ENCODE measurements at regions not wholly inside any gene's neighbourhood (a gene's known extent, or its start where the extent isn't known, plus 50 kb on each side); places are given as distances from the start of the nearest gene placed in this dataset.
"Not testable (repeated sequence)": the region's sequence is repeated elsewhere in the genome, so short reads cannot be mapped to it uniquely, and the experiment has no call there.

GRCh38 chr2:17460371-17461086 is 57.7 kb downstream of the RAD51AP2 start:
- FAIRE-seq (no peak), DNase-seq (ENCODE audit: extremely low spot score, insufficient read length, low read depth) (no peak)

GRCh38 chr2:17455343-17455742 is 62.9 kb downstream of the RAD51AP2 start:
- FAIRE-seq (no peak), DNase-seq (ENCODE audit: extremely low spot score, insufficient read length, low read depth) (no peak)

- DNase-seq (ENCODE audit: extremely low spot score, insufficient read length, low read depth); FAIRE-seq: not testable (repeated sequence)
Observed at GRCh38 chr2:17446191-17446590, 72.0 kb downstream of the RAD51AP2 start.

- FAIRE-seq = no peak
- no peak for DNase-seq (ENCODE audit: extremely low spot score, insufficient read length, low read depth)
Observed at GRCh38 chr2:17445744-17446143, 72.5 kb downstream of the RAD51AP2 start.

GRCh38 chr2:17442334-17442733 is 75.9 kb downstream of the RAD51AP2 start:
- DNase-seq (ENCODE audit: extremely low spot score, insufficient read length, low read depth) (no peak), FAIRE-seq (no peak)

GRCh38 chr2:17441790-17442189 is 76.5 kb downstream of the RAD51AP2 start:
- no peak for FAIRE-seq
- DNase-seq (ENCODE audit: extremely low spot score, insufficient read length, low read depth) = no peak

GRCh38 chr2:17441055-17441771 is 77.0 kb downstream of the RAD51AP2 start:
- FAIRE-seq = no peak

GRCh38 chr2:17430326-17430725 is 87.9 kb downstream of the RAD51AP2 start:
- FAIRE-seq (no peak), DNase-seq (ENCODE audit: extremely low spot score, insufficient read length, low read depth) (no peak)

More at GRCh38 chr2:17441055-17441771, 77.0 kb downstream of the RAD51AP2 start:
- no peak for DNase-seq (ENCODE audit: extremely low spot score, insufficient read length, low read depth)

GRCh38 chr2:17429130-17429529 is 89.1 kb downstream of the RAD51AP2 start:
- no peak for FAIRE-seq
- no peak for DNase-seq (ENCODE audit: extremely low spot score, insufficient read length, low read depth)

- FAIRE-seq (no peak), DNase-seq (ENCODE audit: extremely low spot score, insufficient read length, low read depth) (no peak)
Observed at GRCh38 chr2:17427401-17427800, 90.8 kb downstream of the RAD51AP2 start.

- no peak for DNase-seq (ENCODE audit: extremely low spot score, insufficient read length, low read depth)
- FAIRE-seq = no peak
Observed at GRCh38 chr2:17426743-17427142, 91.5 kb downstream of the RAD51AP2 start.

GRCh38 chr2:17422061-17422460 is 96.2 kb downstream of the RAD51AP2 start:
- no peak for FAIRE-seq
- no peak for DNase-seq (ENCODE audit: extremely low spot score, insufficient read length, low read depth)

- DNase-seq (ENCODE audit: extremely low spot score, insufficient read length, low read depth) = no peak
Observed at GRCh38 chr2:17416884-17417391, 101.3 kb downstream of the RAD51AP2 start.

GRCh38 chr2:17413036-17413435 is 105.2 kb downstream of the RAD51AP2 start:
- FAIRE-seq = no peak
- DNase-seq (ENCODE audit: extremely low spot score, insufficient read length, low read depth) = no peak

More at GRCh38 chr2:17416884-17417391, 101.3 kb downstream of the RAD51AP2 start:
- no peak for FAIRE-seq

- DNase-seq (ENCODE audit: extremely low spot score, insufficient read length, low read depth) = no peak
- no peak for FAIRE-seq
Observed at GRCh38 chr2:17401096-17401495, 117.1 kb downstream of the RAD51AP2 start.

- DNase-seq (ENCODE audit: extremely low spot score, insufficient read length, low read depth) = no peak
- FAIRE-seq = no peak
Observed at GRCh38 chr2:17398770-17399169, 119.5 kb downstream of the RAD51AP2 start.

- FAIRE-seq (no peak), DNase-seq (ENCODE audit: extremely low spot score, insufficient read length, low read depth) (no peak)
Observed at GRCh38 chr2:17388798-17389197, 129.4 kb downstream of the RAD51AP2 start.

GRCh38 chr2:17387591-17387990 is 130.6 kb downstream of the RAD51AP2 start:
- no peak for FAIRE-seq
- DNase-seq (ENCODE audit: extremely low spot score, insufficient read length, low read depth) = no peak

- no peak for DNase-seq (ENCODE audit: extremely low spot score, insufficient read length, low read depth)
- FAIRE-seq = no peak
Observed at GRCh38 chr2:17386771-17387170, 131.5 kb downstream of the RAD51AP2 start.

- DNase-seq (ENCODE audit: extremely low spot score, insufficient read length, low read depth) = no peak
- FAIRE-seq = no peak
Observed at GRCh38 chr2:17380003-17380402, 138.2 kb downstream of the RAD51AP2 start.

- FAIRE-seq = no peak
- DNase-seq (ENCODE audit: extremely low spot score, insufficient read length, low read depth) = no peak
Observed at GRCh38 chr2:17375262-17375661, 143.0 kb downstream of the RAD51AP2 start.
